HG02970 (cell line): ENCODE measurements at regions not wholly inside any gene's neighbourhood (a gene's known extent, or its start where the extent isn't known, plus 50 kb on each side); places are given as distances from the start of the nearest gene placed in this dataset.
A peak's percentile ranks its signal among the peaks of the same experiment; 100 is the strongest.
"Not testable (repeated sequence)": the region's sequence is repeated elsewhere in the genome, so short reads cannot be mapped to it uniquely, and the experiment has no call there.

Experiments
- ATAC-seq: cut with Tn5 transposase; IDR thresholded peaks from one replicate; pipeline ENCODE4 v1.9.1; 2021; ENCODE audit warnings: mild to moderate bottlenecking, moderate library complexity, moderate number of reproducible peaks; ENCODE audit not compliant: unreplicated experiment, low FRiP score

- no peak for ATAC-seq
Measured at GRCh38 chr12:87369161-87369560, 660.0 kb downstream of the C12orf50 start.

- no peak for ATAC-seq
Measured at GRCh38 chr12:87368259-87368658, 660.9 kb downstream of the C12orf50 start.

- ATAC-seq, result no peak
Measured at GRCh38 chr12:87365423-87365822, 663.8 kb downstream of the C12orf50 start.

DNA sequence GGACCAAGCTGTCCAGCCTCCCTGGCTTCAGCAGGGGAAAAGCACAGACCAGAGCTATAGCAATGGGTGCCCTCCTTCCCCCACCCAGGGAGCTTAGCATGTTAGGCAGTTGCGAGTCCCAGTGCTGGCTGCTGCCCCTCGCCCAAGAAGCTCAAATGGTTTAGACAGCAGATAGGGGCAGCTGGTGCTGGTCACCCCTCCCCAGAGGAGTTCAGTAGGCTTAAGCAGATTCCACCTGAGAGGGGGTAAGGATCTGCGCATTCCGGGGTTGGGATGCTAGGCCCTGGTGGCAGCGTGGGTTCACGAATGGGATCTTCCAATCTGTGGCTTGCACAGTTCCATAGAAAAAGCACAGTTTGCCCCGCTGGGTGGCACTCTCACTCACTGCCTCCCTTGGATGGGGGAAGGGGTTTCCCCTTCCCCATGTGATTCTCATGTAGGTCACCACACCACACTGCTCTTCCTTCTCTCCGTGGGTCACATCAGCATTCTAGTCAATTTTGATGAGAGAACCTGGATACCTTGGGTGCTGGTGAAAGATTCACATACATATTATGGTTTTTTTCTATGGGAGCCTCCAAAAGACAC is 665.6 kb downstream of the C12orf50 start:
- ATAC-seq, result no peak

- no peak for ATAC-seq
Measured at GRCh38 chr12:87349681-87350080, 679.5 kb downstream of the C12orf50 start.

GRCh38 chr12:87348071-87348470 is 681.1 kb downstream of the C12orf50 start:
- ATAC-seq, result no peak

- ATAC-seq, result no peak
Measured at GRCh38 chr12:87344699-87345098, 684.5 kb downstream of the C12orf50 start.

GRCh38 chr12:87338681-87339080 is 690.5 kb downstream of the C12orf50 start:
- ATAC-seq, result no peak

- no peak for ATAC-seq
Measured at GRCh38 chr12:87336814-87337336, 692.3 kb downstream of the C12orf50 start.

DNA sequence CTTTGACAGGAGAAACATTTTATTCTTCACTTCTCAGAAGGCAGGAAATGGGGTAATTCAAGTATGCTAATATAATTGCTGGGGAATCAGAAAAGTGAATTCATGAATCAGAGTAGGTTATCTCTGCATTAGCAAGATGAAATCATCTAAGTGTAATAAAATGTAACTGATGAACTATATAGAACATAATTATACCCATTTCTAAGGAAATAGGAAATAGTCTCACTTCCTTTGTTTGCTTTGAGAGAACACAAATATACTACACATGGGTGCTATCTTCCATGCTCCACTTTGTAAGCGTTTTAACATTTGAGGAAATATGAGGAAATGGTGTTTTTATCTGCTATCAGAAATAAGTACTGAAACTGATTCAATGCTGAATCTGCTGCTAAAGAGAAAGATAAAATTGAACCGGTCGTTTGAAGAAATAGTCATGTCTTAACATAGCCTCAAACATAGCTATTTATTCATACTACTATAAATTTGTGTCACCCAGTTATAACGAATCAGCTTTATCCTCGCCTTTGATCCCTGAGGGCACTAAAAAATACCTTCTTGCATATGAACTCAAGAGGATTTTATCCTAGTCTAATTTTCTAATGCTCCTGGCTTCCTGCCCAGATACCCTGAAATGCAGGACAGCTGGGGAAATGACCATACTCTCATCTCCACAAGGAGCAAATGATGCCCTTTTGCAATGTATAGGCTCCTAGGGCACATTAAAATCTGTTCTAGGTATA is 696.0 kb downstream of the C12orf50 start:
- no peak for ATAC-seq

DNA sequence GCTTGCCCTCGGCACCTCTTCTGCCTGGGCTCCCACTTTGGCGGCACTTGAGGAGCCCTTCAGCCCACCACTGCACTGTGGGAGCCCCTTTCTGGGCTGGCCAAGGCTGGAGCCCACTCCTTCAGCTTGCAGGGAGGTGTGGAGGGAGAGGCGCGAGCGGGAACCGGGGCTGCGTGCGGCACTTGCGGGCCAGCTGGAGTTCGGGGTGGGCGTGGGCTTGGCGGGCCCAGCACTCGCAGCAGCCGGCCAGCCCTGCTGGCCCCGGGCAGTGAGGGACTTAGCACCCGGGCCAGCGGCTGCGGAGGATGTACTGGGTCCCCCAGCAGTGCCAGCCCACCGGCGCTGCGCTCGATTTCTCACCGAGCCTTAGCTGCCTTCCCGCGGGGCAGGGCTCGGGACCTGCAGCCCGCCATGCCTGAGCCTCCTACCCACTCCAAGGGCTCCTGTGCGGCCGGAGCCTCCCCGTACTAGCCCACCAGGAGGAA is 699.1 kb downstream of the C12orf50 start:
- ATAC-seq, result not testable (repeated sequence)

- ATAC-seq, result no peak
Measured at GRCh38 chr12:87329076-87329863, 699.9 kb downstream of the C12orf50 start.

DNA sequence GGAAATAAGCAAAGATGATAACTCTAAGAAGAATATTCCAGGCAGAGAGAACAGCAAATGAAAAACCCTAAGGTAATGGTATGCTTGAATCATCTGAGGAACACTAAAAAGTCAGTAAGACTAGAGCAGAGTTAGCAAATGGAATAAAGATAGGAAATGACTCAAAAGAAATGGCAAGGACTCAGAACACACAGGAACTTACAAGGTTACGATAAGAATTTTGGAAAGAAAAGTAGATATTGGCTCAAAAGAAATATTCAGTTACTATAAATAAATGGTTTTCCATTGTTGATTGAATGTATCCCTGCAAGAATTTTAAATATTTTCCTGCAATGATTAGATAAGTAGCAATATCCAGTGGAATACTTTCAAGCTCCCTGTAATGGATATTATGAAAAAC is 705.8 kb downstream of the C12orf50 start:
- no peak for ATAC-seq

GRCh38 chr12:87320724-87321123 is 708.5 kb downstream of the C12orf50 start:
- no peak for ATAC-seq

GRCh38 chr12:87317302-87317701 is 711.9 kb downstream of the C12orf50 start:
- ATAC-seq, result no peak

DNA sequence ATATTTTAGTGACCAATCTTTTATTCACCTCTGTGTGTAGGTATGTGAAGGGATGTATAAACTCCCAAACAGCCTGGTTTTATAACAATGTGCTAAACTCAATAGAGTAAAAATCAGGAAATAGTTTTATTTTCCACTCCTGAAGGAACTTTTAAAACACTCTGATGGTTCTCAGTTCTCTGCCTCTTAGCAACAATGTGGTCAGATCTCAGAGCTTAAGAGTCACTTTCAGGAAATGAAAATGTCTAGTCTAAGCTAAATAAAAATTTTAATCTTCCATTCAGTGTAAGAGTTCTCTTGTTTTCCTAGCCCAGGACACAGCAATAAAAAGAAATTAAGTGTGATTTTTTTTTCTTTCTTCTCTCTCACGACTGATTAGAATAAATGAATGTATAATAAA is 718.0 kb downstream of the C12orf50 start:
- peak; percentile 41 for ATAC-seq

- no peak for ATAC-seq
Measured at GRCh38 chr12:87310126-87310525, 719.1 kb downstream of the C12orf50 start.

- no peak for ATAC-seq
Measured at GRCh38 chr12:87305481-87305880, 723.7 kb downstream of the C12orf50 start.

GRCh38 chr12:87304406-87304805 is 724.8 kb downstream of the C12orf50 start:
- no peak for ATAC-seq

DNA sequence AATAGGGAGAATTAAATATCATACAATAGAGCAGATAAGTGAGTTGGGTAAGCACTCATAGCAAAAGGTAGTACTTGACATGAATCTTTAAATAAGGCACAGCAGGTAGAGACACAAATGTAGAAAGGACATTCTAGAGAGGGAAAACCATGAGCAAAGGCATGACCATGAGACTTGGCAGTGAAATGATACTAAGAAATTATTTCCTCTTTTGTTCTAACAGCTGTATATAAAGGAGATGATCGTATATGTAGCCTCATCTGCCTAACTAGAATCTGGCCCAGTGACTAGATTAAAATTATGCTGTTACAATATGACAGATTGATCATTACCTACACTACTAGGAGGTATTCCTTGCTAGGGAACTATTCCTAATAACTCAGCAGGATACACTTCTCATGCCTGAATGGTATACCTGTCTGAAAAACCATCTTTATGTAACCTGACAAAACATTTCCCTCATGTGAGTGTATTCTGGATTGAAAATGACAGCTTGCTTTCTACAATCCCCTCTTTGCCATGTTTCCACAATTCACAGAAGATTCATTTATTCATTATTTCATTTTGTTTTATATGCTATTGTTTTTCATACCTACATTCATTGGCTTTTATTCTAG is 725.7 kb downstream of the C12orf50 start:
- no peak for ATAC-seq
